Memory B cell (primary cell): ENCODE measurements at regions not wholly inside any gene's neighbourhood (a gene's known extent, or its start where the extent isn't known, plus 50 kb on each side); places are given as distances from the start of the nearest gene placed in this dataset.
"Not testable (repeated sequence)": the region's sequence is repeated elsewhere in the genome, so short reads cannot be mapped to it uniquely, and the experiment has no call there.

ENCODE experiments used
- ATAC-seq: fragments of 150-1000 bp; cut with Tn5 transposase; 2 replicates; pipeline ENCODE4 v1.10.0; 2021; ENCODE audit warnings: low read depth, mild to moderate bottlenecking, moderate library complexity
- DNase-seq, 2 donors: peaks; one replicate each; pipeline ENCODE4 v3.0.0; 2022; ENCODE audit warnings: low spot score in 2 of 2
- H3K27ac Mint-ChIP-seq: one replicate; pipeline ENCODE4 v1.8.0; 2022; ENCODE audit warnings: mild to moderate bottlenecking, moderate library complexity, mixed read lengths
- H3K27me3 Mint-ChIP-seq: one replicate; pipeline ENCODE4 v1.8.0; 2022; ENCODE audit warnings: mixed read lengths
- H3K36me3 Mint-ChIP-seq: one replicate; pipeline ENCODE4 v1.8.0; 2022; ENCODE audit warnings: mild to moderate bottlenecking, mixed read lengths
- H3K4me1 Mint-ChIP-seq: one replicate; pipeline ENCODE4 v1.8.0; 2022; ENCODE audit warnings: mixed read lengths
- H3K4me3 Mint-ChIP-seq: one replicate; pipeline ENCODE4 v1.8.0; 2022; ENCODE audit warnings: mild to moderate bottlenecking, moderate library complexity, mixed read lengths
- H3K9me3 Mint-ChIP-seq: one replicate; pipeline ENCODE4 v1.8.0; 2022; ENCODE audit warnings: mixed read lengths

DNA sequence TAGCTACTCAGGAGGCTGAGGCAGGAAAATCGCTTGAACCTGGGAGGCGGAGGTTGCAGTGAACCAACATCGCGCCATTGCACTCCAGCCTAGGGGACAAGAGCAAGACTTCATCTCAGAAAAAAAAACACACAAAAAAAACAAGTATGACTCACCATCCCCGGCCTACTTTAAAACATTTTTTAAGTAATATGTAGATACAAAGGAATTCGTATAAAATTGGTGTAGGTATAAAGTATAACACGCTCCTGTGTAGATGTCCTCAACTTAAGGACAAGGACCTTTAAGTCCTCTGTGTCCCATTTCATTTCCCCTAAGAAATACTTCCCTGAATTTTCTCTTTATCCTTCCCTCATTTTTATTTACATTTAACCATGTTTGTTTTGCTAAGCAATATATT, 73.4 kb upstream of the PKN2 start:
- ATAC-seq: no peak
- Mint-ChIP-seq H3K36me3 (no peaks in the 10 kb centered on the region), H3K4me3 (no peak overlapping the region), H3K4me1 (peaks cover 6% of the 10 kb centered on the region), H3K27ac (no peak overlapping the region), H3K9me3 (no peaks in the 10 kb centered on the region), H3K27me3 (peaks cover 9% of the 10 kb centered on the region)
- DNase-seq: no peak

- H3K36me3 Mint-ChIP-seq: peaks cover 2% of the 10 kb centered on the region
- no peak for DNase-seq
These were observed 71.8 kb upstream of the PKN2 start for GRCh38 chr1:88612292-88612691.

GRCh38 chr1:88612773-88613172, 71.3 kb upstream of the PKN2 start:
- Mint-ChIP-seq H3K36me3 (peaks cover 2% of the 10 kb centered on the region), H3K9me3 (peaks cover 4% of the 10 kb centered on the region), H3K27ac (no peak overlapping the region), H3K4me3 (no peak overlapping the region), H3K27me3 (peaks cover 10% of the 10 kb centered on the region), H3K4me1 (peaks cover 6% of the 10 kb centered on the region)
- ATAC-seq (no peak), DNase-seq (no peak)

More at GRCh38 chr1:88612292-88612691, 71.8 kb upstream of the PKN2 start:
- peaks cover 10% of the 10 kb centered on the region for H3K27me3 Mint-ChIP-seq
- peaks cover 2% of the 10 kb centered on the region for H3K9me3 Mint-ChIP-seq
- no peak overlapping the region for H3K4me3 Mint-ChIP-seq
- no peak for ATAC-seq
- peaks cover 6% of the 10 kb centered on the region for H3K4me1 Mint-ChIP-seq
- H3K27ac Mint-ChIP-seq: no peak overlapping the region

GRCh38 chr1:88618331-88618730, 65.7 kb upstream of the PKN2 start:
- peaks cover 5% of the 10 kb centered on the region for H3K27me3 Mint-ChIP-seq
- no peak for DNase-seq
- H3K4me3 Mint-ChIP-seq: no peak overlapping the region
- H3K9me3 Mint-ChIP-seq: peaks cover 19% of the 10 kb centered on the region
- ATAC-seq: no peak
- H3K27ac Mint-ChIP-seq: no peak overlapping the region
- no peaks in the 10 kb centered on the region for H3K4me1 Mint-ChIP-seq
- H3K36me3 Mint-ChIP-seq: peaks cover 11% of the 10 kb centered on the region

DNA sequence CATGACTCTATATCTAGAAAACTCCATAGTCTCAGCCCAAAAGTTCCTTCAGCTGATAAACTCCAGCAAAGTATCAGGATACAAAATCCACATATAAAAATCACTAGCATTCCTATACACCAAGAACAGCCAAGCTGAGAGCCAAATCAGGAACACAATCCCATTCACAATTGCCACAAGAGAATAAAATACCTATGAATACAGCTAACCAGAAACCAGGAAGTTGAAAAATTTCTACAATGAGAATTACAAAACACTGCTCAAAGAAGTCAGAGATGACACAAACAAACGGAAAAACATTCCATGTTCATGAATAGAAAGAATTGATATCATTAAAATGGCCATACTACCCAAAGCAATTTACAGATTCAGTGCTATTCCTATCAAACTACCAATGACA, 61.0 kb upstream of the PKN2 start:
- not testable (repeated sequence) for H3K36me3 Mint-ChIP-seq, H3K27me3 Mint-ChIP-seq, H3K4me1 Mint-ChIP-seq, ATAC-seq, H3K27ac Mint-ChIP-seq, DNase-seq, H3K4me3 Mint-ChIP-seq
- H3K9me3 Mint-ChIP-seq: peaks cover 14% of the 10 kb centered on the region
